AG08395 (cell line): ENCODE measurements at regions not wholly inside any gene's neighbourhood (a gene's known extent, or its start where the extent isn't known, plus 50 kb on each side); places are given as distances from the start of the nearest gene placed in this dataset.

Source experiments
- DNase-seq: peaks from one replicate; pipeline ENCODE4 v3.0.0; 2012; ENCODE audit warnings: mixed read lengths, low spot score

GRCh38 chr11:119905162-119905561 is 176.2 kb upstream of the NECTIN1 start:
- DNase-seq: no peak

- no peak for DNase-seq
Measured at GRCh38 chr11:119904531-119905035, 175.6 kb upstream of the NECTIN1 start.

GRCh38 chr11:119903821-119904220 is 174.8 kb upstream of the NECTIN1 start:
- DNase-seq: no peak

- DNase-seq: no peak
Measured at GRCh38 chr11:119903389-119903788, 174.4 kb upstream of the NECTIN1 start.

- no peak for DNase-seq
Measured at GRCh38 chr11:119902656-119903231, 173.7 kb upstream of the NECTIN1 start.

- DNase-seq: no peak
Measured at GRCh38 chr11:119901657-119902577, 172.9 kb upstream of the NECTIN1 start.

- DNase-seq: no peak
Measured at GRCh38 chr11:119899997-119900396, 171.0 kb upstream of the NECTIN1 start.

GRCh38 chr11:119897576-119897975 is 168.6 kb upstream of the NECTIN1 start:
- no peak for DNase-seq

GRCh38 chr11:119897046-119897440 is 168.0 kb upstream of the NECTIN1 start:
- no peak for DNase-seq

GRCh38 chr11:119896387-119897045 is 167.5 kb upstream of the NECTIN1 start:
- no peak for DNase-seq

GRCh38 chr11:119895981-119896380 is 167.0 kb upstream of the NECTIN1 start:
- DNase-seq: no peak

GRCh38 chr11:119894916-119895315 is 165.9 kb upstream of the NECTIN1 start:
- no peak for DNase-seq

- DNase-seq: no peak
Measured at GRCh38 chr11:119892311-119892808, 163.4 kb upstream of the NECTIN1 start.

GRCh38 chr11:119891055-119891768 is 162.2 kb upstream of the NECTIN1 start:
- no peak for DNase-seq

GRCh38 chr11:119890466-119890865 is 161.5 kb upstream of the NECTIN1 start:
- no peak for DNase-seq

GRCh38 chr11:119889728-119890280 is 160.8 kb upstream of the NECTIN1 start:
- DNase-seq: no peak

GRCh38 chr11:119889111-119889510 is 160.1 kb upstream of the NECTIN1 start:
- DNase-seq: no peak

GRCh38 chr11:119888119-119888518 is 159.1 kb upstream of the NECTIN1 start:
- peak; percentile 8 for DNase-seq

- no peak for DNase-seq
Measured at GRCh38 chr11:119886667-119887230, 157.7 kb upstream of the NECTIN1 start.

GRCh38 chr11:119885861-119886567 is 157.0 kb upstream of the NECTIN1 start:
- DNase-seq: no peak

GRCh38 chr11:119885067-119885466 is 156.1 kb upstream of the NECTIN1 start:
- DNase-seq: no peak
